HG03521 (cell line): ENCODE measurements at regions not wholly inside any gene's neighbourhood (a gene's known extent, or its start where the extent isn't known, plus 50 kb on each side); places are given as distances from the start of the nearest gene placed in this dataset.

Source experiments
- ATAC-seq: cut with Tn5 transposase; IDR thresholded peaks from one replicate; pipeline ENCODE4 v1.9.1; 2021; ENCODE audit warnings: mild to moderate bottlenecking, moderate library complexity; ENCODE audit not compliant: unreplicated experiment

GRCh38 chrX:65610481-65610880 lies 57.0 kb upstream of the MSN start:
- no peak for ATAC-seq

DNA sequence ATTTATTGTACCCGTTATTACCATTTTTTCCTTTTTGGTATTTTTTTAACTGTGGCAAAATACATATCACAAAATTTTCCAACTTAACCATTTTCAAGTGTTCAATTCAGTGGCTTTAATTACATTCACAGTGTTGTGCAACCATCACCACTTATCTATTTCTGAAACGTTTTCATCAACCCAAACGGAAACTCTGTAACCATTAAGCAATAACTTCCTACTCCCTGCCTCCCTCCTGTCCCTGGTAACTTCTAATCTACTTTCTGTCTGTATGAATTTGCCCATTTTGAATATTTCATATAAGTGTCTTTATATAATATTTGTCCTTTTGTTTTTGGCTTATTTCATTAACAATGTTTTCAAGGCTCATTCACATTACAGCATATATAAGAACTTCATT lies 57.4 kb upstream of the MSN start:
- no peak for ATAC-seq

DNA sequence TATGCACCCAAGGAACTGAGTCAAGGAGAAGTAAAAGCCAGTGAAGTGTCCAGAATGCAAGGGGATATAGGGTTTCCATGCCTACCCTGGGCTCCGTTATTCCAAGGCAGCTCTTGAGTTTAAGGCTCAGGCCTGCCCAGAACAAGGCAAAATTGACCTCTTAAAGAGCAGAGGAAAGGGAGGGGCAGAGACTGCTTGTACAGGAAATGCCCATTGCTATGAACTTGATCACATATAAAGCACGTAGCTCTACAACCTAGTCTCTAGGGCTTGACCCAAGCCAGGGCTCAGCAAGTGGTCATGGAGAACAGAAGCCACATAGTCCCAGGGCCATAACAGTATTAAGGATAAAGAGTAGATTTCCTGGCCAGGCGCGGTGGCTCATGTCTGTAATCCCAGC lies 58.2 kb upstream of the MSN start:
- no peak for ATAC-seq

- ATAC-seq, result no peak
Observed at GRCh38 chrX:65608026-65608425, 59.4 kb upstream of the MSN start.

DNA sequence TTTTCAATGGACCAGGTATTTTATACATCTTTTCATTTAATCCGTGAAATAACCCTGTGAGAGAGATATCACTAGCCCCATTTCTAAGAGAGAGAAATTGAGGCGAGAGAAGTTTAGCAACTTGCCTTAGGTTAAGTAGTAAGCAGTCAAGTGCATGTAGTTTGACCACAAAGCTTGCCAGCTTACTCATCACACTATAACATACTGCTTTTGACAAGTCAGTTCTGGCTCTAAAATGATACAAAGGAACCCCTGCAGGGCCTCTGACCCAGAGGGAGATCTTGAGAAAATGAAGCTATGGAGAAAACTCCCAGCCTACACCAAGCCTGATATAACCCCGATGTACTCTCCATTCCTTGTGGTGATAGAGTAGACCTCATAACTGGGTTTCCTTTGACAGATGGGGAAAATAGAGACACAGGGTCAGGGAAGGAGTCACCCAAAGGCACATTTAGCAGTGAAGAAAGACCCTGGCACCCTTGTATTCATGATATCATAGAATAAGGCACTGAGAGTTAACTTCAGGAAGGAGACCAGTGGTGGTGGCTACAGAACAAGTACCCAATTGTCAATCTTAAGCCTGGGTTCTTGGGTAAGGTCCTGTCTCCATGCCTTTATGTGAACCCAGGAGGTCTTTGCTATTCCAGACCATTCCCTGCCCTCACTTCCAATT lies 60.2 kb upstream of the MSN start:
- peak; percentile 64 for ATAC-seq

DNA sequence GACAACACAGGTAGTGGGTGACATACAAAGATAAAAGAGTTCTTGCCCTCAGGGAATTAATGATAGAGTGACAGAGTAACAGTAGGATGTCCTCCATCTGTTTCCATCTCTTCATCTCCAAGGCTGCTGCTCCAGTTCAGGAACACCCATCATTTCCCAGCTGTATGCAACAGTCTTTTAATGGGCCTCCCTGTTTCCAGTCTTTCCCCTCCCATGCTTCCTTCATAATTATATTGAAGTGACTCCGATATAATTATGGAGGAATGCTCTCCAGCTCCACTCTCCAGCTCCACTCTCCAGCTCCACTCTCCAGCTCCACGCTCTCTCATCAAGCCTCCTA lies 65.3 kb upstream of the MSN start:
- no peak for ATAC-seq

DNA sequence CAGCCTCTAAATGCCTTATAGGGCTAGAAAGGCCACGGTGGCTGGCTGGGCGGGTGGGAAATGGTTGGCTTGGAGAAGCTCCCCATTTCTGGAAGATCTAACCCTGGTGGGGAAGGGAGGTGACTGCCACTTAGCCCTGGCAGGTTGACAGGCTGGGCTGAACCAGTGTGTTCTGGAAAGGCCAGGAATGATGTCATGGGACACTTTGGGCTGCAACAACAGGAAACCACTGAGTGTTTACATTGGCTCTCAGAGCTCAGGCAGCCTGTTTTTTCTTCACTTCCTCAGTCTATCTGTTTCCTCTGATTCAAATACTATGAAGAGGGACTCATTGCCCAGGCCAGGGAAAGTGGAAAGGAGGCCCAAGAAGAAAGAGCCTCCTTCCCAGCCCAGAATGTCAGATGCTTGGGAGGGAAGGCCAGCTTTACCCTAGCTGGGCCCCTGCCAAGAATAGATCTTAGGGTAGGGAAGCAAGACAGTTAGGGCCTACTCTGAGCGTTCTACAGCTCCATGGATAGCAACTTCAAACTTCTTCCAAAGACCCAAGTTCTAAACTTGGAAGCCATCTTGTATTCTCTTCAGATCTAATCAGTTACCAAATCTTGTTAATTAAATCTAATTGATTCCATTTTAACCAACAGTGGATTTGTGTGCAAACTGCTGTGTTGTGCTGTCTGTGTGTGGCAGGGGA lies 65.8 kb upstream of the MSN start:
- no peak for ATAC-seq

GRCh38 chrX:65601126-65601525 lies 66.3 kb upstream of the MSN start:
- ATAC-seq, result no peak

- no peak for ATAC-seq
Observed at GRCh38 chrX:65600106-65600505, 65.5 kb upstream of the LAS1L start.

DNA sequence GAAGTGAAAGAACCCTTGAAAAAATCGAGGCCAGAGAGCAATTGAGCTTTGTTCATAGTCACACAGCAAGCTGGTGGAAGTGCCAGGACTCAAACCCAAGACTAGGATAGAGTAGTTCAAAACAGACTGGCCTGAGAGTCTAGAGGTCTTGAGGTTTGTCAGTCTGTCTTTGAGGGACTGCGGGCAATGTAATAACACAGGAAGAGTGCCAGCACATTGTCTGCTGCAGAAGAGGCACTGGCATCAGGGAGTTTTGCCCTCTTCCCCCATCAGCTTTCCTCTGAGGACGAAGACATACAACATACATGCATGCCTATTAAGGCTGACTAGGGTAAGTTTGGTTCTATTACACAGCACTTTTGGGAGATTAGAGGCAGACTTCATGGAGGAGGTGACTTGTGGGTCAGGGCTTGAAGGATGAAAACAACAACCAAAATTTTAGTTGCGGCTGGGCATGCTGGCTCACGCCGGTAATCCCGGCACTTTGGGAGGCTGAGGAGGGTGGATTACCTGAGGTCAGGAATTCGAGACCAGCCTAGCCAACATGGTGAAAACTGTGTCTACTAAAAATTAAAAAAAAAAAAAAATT lies 64.1 kb upstream of the LAS1L start:
- no peak for ATAC-seq

DNA sequence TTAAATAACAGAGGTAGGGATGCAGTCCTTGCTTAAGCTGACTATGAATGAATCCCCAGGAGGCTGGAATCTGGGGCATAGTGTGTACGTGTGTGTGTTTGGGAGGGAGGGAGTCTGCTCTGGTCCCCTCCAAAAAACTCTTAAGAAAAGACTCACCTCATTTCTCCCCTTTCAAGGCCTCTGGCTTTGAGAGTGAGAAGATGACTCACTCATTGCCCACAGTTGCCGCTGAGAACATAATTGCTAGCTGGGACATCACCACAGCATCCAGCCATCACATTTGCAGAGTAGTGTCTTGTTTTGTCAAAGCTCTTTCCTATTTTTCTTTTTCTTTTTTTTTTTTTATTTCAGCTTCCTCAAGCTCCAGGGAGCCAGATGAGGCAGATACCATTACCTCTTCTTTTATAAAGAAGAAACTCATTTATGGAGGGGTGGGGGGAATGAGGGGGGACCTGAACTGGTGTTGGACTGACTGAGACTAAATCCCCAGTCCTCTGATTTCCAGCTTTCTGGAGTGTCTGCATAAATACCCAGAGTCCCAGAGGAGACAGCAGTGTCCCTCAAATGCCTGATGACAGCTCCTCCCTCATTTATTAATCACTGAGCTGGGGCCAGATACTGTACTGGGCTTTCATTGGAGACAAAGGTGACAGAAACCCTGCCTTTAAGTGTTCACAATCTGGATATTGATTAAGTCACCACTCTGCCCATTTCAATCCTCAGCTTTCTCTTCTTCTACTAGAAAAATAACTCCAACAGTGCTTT lies 61.9 kb upstream of the LAS1L start:
- peak; percentile 58 for ATAC-seq

- ATAC-seq, result peak; percentile 62
Observed at GRCh38 chrX:65595460-65595876, 60.9 kb upstream of the LAS1L start.

GRCh38 chrX:65591206-65591605 lies 56.6 kb upstream of the LAS1L start:
- ATAC-seq, result no peak

DNA sequence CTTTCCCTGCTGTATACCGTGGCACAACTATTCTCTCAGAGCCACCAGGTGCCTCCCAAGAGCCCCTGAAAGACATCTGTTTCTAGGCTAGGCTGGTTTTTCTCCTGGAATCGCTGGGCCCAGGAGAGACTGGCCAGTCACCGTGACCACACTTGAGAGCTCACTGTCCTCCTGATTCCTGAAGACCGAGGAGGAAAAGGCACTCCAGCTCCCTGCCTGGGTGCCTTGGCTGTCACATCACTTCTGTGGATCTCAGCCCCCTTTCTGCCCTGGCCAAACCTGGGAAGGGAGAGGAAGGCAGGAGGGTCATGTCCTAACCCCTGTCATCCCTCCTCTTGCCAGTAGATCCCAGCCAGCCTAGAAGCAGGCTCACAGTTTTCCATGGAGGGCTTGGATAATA lies 54.7 kb upstream of the LAS1L start:
- no peak for ATAC-seq

DNA sequence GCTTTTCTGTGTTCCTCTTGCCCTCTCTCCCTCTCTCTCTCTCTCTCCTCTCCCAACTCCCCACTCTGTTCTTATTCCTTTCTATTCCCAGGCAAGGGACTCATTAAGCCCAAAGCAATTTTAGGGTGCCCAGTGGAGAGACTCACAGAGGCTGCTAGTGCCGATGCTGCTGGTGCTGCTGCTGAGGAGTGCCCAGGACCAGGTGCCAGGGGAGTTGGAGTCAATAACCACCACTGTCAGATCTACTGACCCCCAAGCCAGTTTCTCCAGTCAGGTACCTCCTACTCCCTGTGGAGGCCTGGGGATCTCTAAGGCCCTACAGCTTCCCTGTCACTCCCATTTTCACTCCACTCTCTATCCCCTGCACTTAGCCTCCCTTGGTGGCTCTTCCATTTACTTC lies 54.2 kb upstream of the LAS1L start:
- no peak for ATAC-seq

GRCh38 chrX:65587616-65588526 lies 53.3 kb upstream of the LAS1L start:
- ATAC-seq, result no peak

DNA sequence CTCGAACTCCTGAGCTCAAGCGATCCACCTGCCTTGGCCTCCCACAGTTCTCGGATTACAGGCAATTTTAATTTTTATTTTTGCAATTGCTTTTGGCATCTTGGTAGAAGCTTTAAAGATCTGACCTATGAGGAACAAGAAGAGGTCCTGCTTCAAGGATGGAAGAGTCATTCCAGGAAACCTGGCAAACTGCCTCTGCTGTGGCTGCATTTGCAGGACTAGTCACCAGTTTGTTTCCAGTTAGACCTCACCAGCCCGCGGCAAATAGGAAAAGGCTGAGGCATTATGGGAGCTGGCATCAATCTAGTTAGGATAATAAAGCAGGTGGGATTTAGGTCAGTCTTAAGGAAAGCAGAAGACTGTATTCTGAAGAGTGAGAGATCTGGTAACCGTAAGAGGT lies 51.9 kb upstream of the LAS1L start:
- ATAC-seq, result no peak

DNA sequence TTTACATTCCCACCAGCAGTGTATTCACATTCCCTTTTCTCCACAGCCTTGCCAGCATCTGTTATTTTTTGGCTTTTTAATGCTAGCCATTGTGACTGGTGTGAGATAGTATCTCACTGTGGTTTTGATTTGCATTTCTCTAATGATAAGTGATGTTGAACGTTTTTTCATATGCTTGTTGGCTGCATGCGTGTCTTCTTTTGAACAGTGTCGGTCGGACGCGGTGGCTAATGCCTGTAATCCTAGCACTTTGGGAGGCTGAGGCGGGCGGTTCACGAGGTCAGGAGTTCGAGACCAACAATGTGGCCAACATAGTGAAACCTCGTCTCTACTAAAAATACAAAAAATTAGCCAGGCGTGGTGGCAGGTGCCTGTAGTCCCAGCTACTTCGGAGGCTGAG lies 50.6 kb upstream of the LAS1L start:
- peak; percentile 40 for ATAC-seq
